ENCODE measurements at regions not wholly inside any gene's neighbourhood (a gene's known extent, or its start where the extent isn't known, plus 50 kb on each side); places are given as distances from the start of the nearest gene placed in this dataset.

DNA sequence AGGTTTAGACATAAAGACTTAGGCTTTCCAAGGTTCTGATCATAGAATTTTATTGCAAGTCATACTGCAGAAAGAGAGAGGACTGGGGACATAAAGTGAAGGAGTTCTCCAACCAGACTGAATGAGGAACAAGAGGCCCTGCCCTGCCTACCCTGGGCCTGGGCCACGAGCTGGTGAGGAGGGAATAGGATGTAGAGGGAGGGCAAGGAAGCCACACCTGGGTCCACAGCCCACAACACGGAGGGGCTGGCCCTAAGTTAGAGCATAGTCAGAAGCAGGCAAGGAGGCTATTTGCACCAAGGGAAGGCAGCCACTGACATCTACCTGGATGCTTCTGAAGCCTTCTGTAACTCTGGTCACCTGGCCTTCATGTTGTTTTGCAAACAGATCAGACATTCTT lies 82.2 kb upstream of the CXCL12 start:
- Mint-ChIP-seq H3K27ac (no peak overlapping the region), H3K4me3 (no peak overlapping the region), H3K4me1 (peaks cover 0 to 3% (median 0%) of the 10 kb centered on the region in 4 donors), H3K36me3 (no peaks in the 10 kb centered on the region), H3K27me3 (no peaks in the 10 kb centered on the region), H3K9me3 (peaks cover 0 to 4% (median 0%) of the 10 kb centered on the region in 7 donors)
- Histone ChIP-seq H3K27me3 (ENCODE audit: control insufficient read depth, insufficient read depth, low read length) (no peaks in the 10 kb centered on the region), H3K4me3 (ENCODE audit: low read depth, low read length) (no peak overlapping the region), H3K4me1 (ENCODE audit: control insufficient read depth, insufficient read depth, low read length, poor library complexity, severe bottlenecking) (no peaks in the 10 kb centered on the region), H3K27ac (ENCODE audit: insufficient read depth, low read length, poor library complexity, severe bottlenecking) (no peak overlapping the region), H3K9me3 (ENCODE audit: control insufficient read depth in 2 of 2, low read length in 2 of 2) (no peaks in the 10 kb centered on the region), H3K36me3 (ENCODE audit: control insufficient read depth, insufficient read depth, low read length) (no peaks in the 10 kb centered on the region)
- ATAC-seq (ENCODE audit: low read depth in 2 of 2) (no peak), DNase-seq (no peak)

DNA sequence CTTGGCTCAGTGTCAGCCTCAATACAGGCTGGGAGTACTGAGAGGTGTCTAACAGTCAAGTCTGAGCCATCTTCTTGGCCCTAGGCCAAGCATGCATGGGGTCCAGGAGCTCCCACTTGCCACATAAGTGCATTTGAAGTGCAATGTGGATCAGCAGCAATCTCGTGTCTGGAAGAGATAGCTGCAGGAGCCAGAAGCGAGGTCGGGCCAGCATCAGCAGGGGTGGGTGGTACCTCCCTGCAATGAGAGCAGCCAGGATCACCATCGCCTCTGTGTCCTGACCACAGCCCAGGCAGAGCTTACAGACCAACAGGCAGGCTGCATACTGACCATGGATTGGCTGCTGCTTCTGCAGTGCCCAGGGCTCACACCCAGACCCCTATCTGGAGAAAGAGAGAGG lies 83.0 kb upstream of the CXCL12 start:
- H3K27ac Mint-ChIP-seq = no peak overlapping the region
- H3K9me3 Mint-ChIP-seq = peaks cover 0 to 4% (median 0%) of the 10 kb centered on the region in 7 donors
- no peaks in the 10 kb centered on the region for H3K36me3 Mint-ChIP-seq
- no peaks in the 10 kb centered on the region for H3K27me3 Mint-ChIP-seq
- Histone ChIP-seq H3K9me3 (ENCODE audit: control insufficient read depth in 2 of 2, low read length in 2 of 2) (no peaks in the 10 kb centered on the region), H3K4me3 (ENCODE audit: low read depth, low read length) (no peak overlapping the region), H3K36me3 (ENCODE audit: control insufficient read depth, insufficient read depth, low read length) (no peaks in the 10 kb centered on the region), H3K4me1 (ENCODE audit: control insufficient read depth, insufficient read depth, low read length, poor library complexity, severe bottlenecking) (no peaks in the 10 kb centered on the region), H3K27me3 (ENCODE audit: control insufficient read depth, insufficient read depth, low read length) (no peaks in the 10 kb centered on the region), H3K27ac (ENCODE audit: insufficient read depth, low read length, poor library complexity, severe bottlenecking) (no peak overlapping the region)
- H3K4me1 Mint-ChIP-seq = peaks cover 0 to 3% (median 0%) of the 10 kb centered on the region in 4 donors
- ATAC-seq (ENCODE audit: low read depth in 2 of 2) (no peak), DNase-seq (no peak)
- H3K4me3 Mint-ChIP-seq = no peak overlapping the region

DNA sequence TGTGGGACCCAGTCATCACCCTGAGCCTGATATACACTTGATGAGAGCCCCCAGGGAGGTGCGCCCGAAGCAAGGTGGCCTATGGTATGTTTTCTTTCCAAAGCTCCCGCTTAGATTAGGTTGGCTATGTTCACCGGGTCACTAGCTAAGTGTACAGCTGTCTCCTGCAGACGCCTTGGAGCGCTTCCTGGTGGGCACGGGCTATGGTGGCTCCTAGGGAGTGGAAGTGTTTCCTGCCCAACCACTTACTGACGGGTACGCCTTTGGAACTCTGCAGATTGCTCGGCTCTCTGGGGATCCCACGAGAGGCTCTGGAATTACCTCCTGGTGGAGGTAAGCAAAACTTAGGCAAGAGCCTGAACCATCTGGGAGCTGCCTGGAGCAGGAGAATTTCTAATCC lies 83.6 kb upstream of the CXCL12 start:
- Histone ChIP-seq H3K27me3 (ENCODE audit: control insufficient read depth, insufficient read depth, low read length) (no peaks in the 10 kb centered on the region), H3K27ac (ENCODE audit: insufficient read depth, low read length, poor library complexity, severe bottlenecking) (no peak overlapping the region), H3K36me3 (ENCODE audit: control insufficient read depth, insufficient read depth, low read length) (no peaks in the 10 kb centered on the region), H3K4me1 (ENCODE audit: control insufficient read depth, insufficient read depth, low read length, poor library complexity, severe bottlenecking) (no peaks in the 10 kb centered on the region), H3K9me3 (ENCODE audit: control insufficient read depth in 2 of 2, low read length in 2 of 2) (no peaks in the 10 kb centered on the region), H3K4me3 (ENCODE audit: low read depth, low read length) (no peak overlapping the region)
- no peaks in the 10 kb centered on the region for H3K27me3 Mint-ChIP-seq
- H3K27ac Mint-ChIP-seq = no peak overlapping the region
- H3K4me1 Mint-ChIP-seq = peaks cover 0 to 3% (median 0%) of the 10 kb centered on the region in 4 donors
- no peaks in the 10 kb centered on the region for H3K36me3 Mint-ChIP-seq
- H3K9me3 Mint-ChIP-seq = peaks cover 0 to 4% (median 0%) of the 10 kb centered on the region in 7 donors
- no peak overlapping the region for H3K4me3 Mint-ChIP-seq
- no peak for ATAC-seq (ENCODE audit: low read depth in 2 of 2)
- no peak for DNase-seq

DNA sequence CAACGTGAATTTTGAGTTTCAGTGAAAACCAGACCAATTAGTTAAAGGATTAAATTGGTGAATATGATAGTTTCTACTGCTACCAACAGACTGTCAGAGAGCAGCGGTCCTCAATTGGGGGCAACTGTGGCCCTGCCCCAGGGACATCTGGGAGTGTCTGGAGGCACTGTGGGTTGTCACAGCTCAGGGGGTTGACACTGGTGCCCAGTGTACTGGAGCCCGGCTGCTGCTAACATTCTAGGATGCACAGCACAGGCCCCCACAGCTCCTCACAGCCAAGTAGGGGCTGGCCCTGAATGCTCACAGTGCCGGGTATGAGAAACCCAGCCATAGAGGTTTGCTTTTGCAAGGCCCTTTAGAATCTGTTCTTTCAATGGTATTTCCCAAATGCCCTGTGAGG lies 84.1 kb upstream of the CXCL12 start:
- ATAC-seq (ENCODE audit: low read depth in 2 of 2) (no peak), DNase-seq (no peak)
- Mint-ChIP-seq H3K27ac (no peak overlapping the region), H3K4me3 (no peak overlapping the region), H3K4me1 (peaks cover 0 to 3% (median 0%) of the 10 kb centered on the region in 4 donors), H3K9me3 (peaks cover 0 to 3% (median 0%) of the 10 kb centered on the region in 7 donors), H3K27me3 (no peaks in the 10 kb centered on the region), H3K36me3 (no peaks in the 10 kb centered on the region)
- no peak overlapping the region for H3K4me3 ChIP-seq (ENCODE audit: low read depth, low read length)
- H3K4me1 ChIP-seq (ENCODE audit: control insufficient read depth, insufficient read depth, low read length, poor library complexity, severe bottlenecking) = no peaks in the 10 kb centered on the region
- no peaks in the 10 kb centered on the region for H3K9me3 ChIP-seq (ENCODE audit: control insufficient read depth in 2 of 2, low read length in 2 of 2)
- H3K27me3 ChIP-seq (ENCODE audit: control insufficient read depth, insufficient read depth, low read length) = no peaks in the 10 kb centered on the region
- H3K27ac ChIP-seq (ENCODE audit: insufficient read depth, low read length, poor library complexity, severe bottlenecking) = no peak overlapping the region
- H3K36me3 ChIP-seq (ENCODE audit: control insufficient read depth, insufficient read depth, low read length) = no peaks in the 10 kb centered on the region

DNA sequence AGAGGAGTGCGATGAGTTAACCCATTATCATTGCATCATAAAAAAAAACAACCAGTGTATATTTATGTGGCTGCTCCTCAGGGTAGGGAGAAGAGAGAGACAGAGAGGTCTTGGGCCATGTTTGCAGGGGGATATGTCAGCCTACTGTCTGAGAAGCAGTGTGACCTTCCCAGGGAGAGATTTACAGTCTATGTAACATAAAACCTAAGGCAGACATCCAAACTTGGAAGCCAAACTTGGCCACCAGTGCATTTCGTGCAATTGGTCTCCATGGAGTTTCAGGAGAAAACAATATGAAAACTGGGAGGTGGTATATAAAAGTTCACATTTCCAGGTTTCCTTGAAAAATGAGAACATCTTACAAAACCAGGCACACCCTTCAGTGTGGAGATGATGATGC lies 85.9 kb upstream of the CXCL12 start:
- Histone ChIP-seq H3K9me3 (ENCODE audit: control insufficient read depth in 2 of 2, low read length in 2 of 2) (no peaks in the 10 kb centered on the region), H3K4me3 (ENCODE audit: low read depth, low read length) (no peak overlapping the region), H3K4me1 (ENCODE audit: control insufficient read depth, insufficient read depth, low read length, poor library complexity, severe bottlenecking) (no peaks in the 10 kb centered on the region), H3K27me3 (ENCODE audit: control insufficient read depth, insufficient read depth, low read length) (no peaks in the 10 kb centered on the region), H3K36me3 (ENCODE audit: control insufficient read depth, insufficient read depth, low read length) (no peaks in the 10 kb centered on the region), H3K27ac (ENCODE audit: insufficient read depth, low read length, poor library complexity, severe bottlenecking) (no peak overlapping the region)
- Mint-ChIP-seq H3K36me3 (no peaks in the 10 kb centered on the region), H3K9me3 (peaks cover 0 to 2% (median 0%) of the 10 kb centered on the region in 7 donors), H3K4me3 (no peak overlapping the region), H3K27ac (no peak overlapping the region), H3K27me3 (no peaks in the 10 kb centered on the region), H3K4me1 (no peaks in the 10 kb centered on the region)
- ATAC-seq (ENCODE audit: low read depth in 2 of 2) (no peak), DNase-seq (no peak)

DNA sequence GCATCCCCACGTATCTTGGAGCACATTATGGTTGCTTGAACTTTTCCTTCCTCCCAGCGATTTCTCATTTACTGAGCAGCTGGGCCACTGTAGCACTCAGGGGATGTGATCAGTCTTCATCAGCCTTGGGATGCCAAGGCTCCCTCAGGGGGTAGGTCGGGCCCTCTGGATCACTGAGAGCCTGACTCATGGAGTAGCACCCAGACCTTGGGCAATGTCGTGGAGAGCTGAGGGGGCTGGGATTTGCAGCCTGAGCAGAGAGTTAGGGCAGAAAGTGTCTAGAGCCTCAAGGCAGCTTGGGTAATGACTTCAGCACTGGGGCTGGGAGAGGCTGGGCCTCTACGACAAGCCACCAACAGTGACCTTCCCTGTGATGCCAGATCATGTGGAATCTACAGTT lies 86.5 kb upstream of the CXCL12 start:
- DNase-seq (no peak), ATAC-seq (ENCODE audit: low read depth in 2 of 2) (no peak)
- Mint-ChIP-seq H3K27me3 (no peaks in the 10 kb centered on the region), H3K27ac (no peak overlapping the region), H3K36me3 (no peaks in the 10 kb centered on the region), H3K4me3 (no peak overlapping the region), H3K4me1 (no peaks in the 10 kb centered on the region), H3K9me3 (peaks cover 0 to 2% (median 0%) of the 10 kb centered on the region in 7 donors)
- no peaks in the 10 kb centered on the region for H3K36me3 ChIP-seq (ENCODE audit: control insufficient read depth, insufficient read depth, low read length)
- H3K4me1 ChIP-seq (ENCODE audit: control insufficient read depth, insufficient read depth, low read length, poor library complexity, severe bottlenecking) = no peaks in the 10 kb centered on the region
- H3K27me3 ChIP-seq (ENCODE audit: control insufficient read depth, insufficient read depth, low read length) = no peaks in the 10 kb centered on the region
- no peak overlapping the region for H3K27ac ChIP-seq (ENCODE audit: insufficient read depth, low read length, poor library complexity, severe bottlenecking)
- H3K9me3 ChIP-seq (ENCODE audit: control insufficient read depth in 2 of 2, low read length in 2 of 2) = no peaks in the 10 kb centered on the region
- H3K4me3 ChIP-seq (ENCODE audit: low read depth, low read length) = no peak overlapping the region

DNA sequence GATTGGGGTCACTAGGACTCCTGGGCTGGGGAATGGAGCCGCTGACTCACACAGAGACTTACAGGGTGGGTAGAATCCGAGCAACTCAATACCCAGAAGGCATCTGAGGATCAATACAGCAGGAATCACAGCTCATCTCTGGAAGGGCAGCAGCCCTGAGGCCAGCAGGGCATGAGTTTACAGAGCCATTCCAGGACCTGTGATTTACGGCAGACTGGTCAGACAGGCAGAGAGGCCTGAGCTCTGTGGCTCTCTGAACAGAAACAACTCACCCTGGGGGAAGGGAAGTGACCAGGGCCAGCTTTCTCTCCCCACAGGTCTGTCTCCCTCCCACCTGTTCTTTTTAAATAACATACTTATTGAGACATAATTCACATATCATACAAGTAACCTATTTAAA lies 88.2 kb upstream of the CXCL12 start:
- H3K27ac ChIP-seq (ENCODE audit: insufficient read depth, low read length, poor library complexity, severe bottlenecking) = no peak overlapping the region
- no peaks in the 10 kb centered on the region for H3K9me3 ChIP-seq (ENCODE audit: control insufficient read depth in 2 of 2, low read length in 2 of 2)
- no peak for ATAC-seq (ENCODE audit: low read depth in 2 of 2)
- H3K27me3 ChIP-seq (ENCODE audit: control insufficient read depth, insufficient read depth, low read length) = no peaks in the 10 kb centered on the region
- Mint-ChIP-seq H3K4me3 (no peak overlapping the region), H3K27ac (no peak overlapping the region), H3K36me3 (no peaks in the 10 kb centered on the region), H3K27me3 (no peaks in the 10 kb centered on the region), H3K9me3 (peaks cover 0 to 6% (median 0%) of the 10 kb centered on the region in 7 donors), H3K4me1 (no peaks in the 10 kb centered on the region)
- no peaks in the 10 kb centered on the region for H3K36me3 ChIP-seq (ENCODE audit: control insufficient read depth, insufficient read depth, low read length)
- DNase-seq = no peak
- no peak overlapping the region for H3K4me3 ChIP-seq (ENCODE audit: low read depth, low read length)
- no peaks in the 10 kb centered on the region for H3K4me1 ChIP-seq (ENCODE audit: control insufficient read depth, insufficient read depth, low read length, poor library complexity, severe bottlenecking)

DNA sequence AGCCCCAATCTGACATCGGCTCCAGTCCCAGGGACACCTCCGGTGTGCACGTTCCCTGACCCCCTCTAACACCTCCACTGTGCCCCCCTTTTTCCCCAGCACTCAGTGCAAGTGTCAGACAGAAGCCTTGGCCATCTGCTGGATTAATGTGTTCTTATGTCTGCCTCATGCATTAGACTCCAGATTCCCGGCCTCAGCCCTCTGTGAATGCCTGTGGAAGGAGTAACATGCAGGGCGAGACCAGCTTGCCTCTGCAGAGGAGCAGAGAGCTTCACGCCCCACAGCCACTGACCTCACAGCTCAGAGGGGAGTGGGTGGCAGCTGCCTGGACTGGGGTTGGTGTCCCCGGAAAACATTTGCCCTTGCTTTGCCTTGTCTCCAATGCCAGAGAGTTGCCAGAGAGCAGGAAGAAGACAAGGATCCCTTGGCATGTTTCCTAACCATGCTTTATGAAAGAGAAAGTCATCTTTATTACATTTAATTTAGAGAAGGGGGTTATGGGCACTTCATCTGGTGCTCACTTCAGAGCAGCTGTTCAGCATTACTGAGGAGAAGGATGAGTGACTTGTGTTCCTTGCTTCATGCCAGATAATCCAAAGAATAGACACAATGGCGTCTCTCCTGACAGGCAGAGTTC lies 91.6 kb upstream of the CXCL12 start:
- Histone ChIP-seq H3K36me3 (ENCODE audit: control insufficient read depth, insufficient read depth, low read length) (no peaks in the 10 kb centered on the region), H3K27ac (ENCODE audit: insufficient read depth, low read length, poor library complexity, severe bottlenecking) (no peak overlapping the region), H3K4me1 (ENCODE audit: control insufficient read depth, insufficient read depth, low read length, poor library complexity, severe bottlenecking) (no peaks in the 10 kb centered on the region), H3K27me3 (ENCODE audit: control insufficient read depth, insufficient read depth, low read length) (no peaks in the 10 kb centered on the region), H3K4me3 (ENCODE audit: low read depth, low read length) (no peak overlapping the region), H3K9me3 (ENCODE audit: control insufficient read depth in 2 of 2, low read length in 2 of 2) (no peaks in the 10 kb centered on the region)
- Mint-ChIP-seq H3K4me3 (no peak overlapping the region), H3K9me3 (peaks cover 0 to 12% (median 2%) of the 10 kb centered on the region in 7 donors), H3K4me1 (no peaks in the 10 kb centered on the region), H3K36me3 (no peaks in the 10 kb centered on the region), H3K27ac (no peak overlapping the region), H3K27me3 (no peaks in the 10 kb centered on the region)
- DNase-seq = no peak
- no peak for ATAC-seq (ENCODE audit: low read depth in 2 of 2)

Data from CD4-positive, CD25-positive, alpha-beta regulatory T cell (primary cell).